ENCODE measurements at regions not wholly inside any gene's neighbourhood (a gene's known extent, or its start where the extent isn't known, plus 50 kb on each side); places are given as distances from the start of the nearest gene placed in this dataset.

- TF ChIP-seq CTCF (IDR thresholded peaks at IDR 0.05) (no peak), POLR2A (IDR thresholded peaks at IDR 0.05) (no peak)
These were observed 275.6 kb upstream of the ZSWIM2 start for GRCh38 chr2:187124529-187124928.
